Spleen (tissue), 7 donors: ENCODE measurements at regions not wholly inside any gene's neighbourhood (a gene's known extent, or its start where the extent isn't known, plus 50 kb on each side); places are given as distances from the start of the nearest gene placed in this dataset.

ENCODE experiments used
- CTCF ChIP-seq, 11 experiments: fragments of 200-600 bp in 7 of 11; fragments of 450-650 bp in 4 of 11; sonication (generic) in 4 of 11; IDR thresholded peaks in 8 of 11; conservative IDR thresholded peaks in 3 of 11; 1 replicate in 7 of 11; 2 replicates in 4 of 11; pipeline versions ENCODE4 v1.4.0 to v1.8.0; 2016 to 2021; ENCODE audit warnings: antibody characterized with exemption in 11 of 11, inconsistent platforms in 4 of 11, mild to moderate bottlenecking in 1 of 11
- POLR2A ChIP-seq, 3 donors: fragments of 450-650 bp; IDR thresholded peaks; one replicate each; pipeline ENCODE4 v1.5.1; 2017; ENCODE audit warnings: antibody characterized with exemption in 3 of 3, mild to moderate bottlenecking in 1 of 3
- donor health status: DM: no; HTN: no; CAD: no; lungs with moderate emphysema.
- donor health status: DM: no; HTN: no; CAD: no.
- donor health status: DM: no; HTN: no; CAD: no.

- TF ChIP-seq CTCF (IDR thresholded peaks at IDR 0.05 in 8 of 11, conservative IDR thresholded peaks at IDR 0.05 in 3 of 11) (no peak), POLR2A (IDR thresholded peaks at IDR 0.05) (no peak)
Measured at GRCh38 chr11:80610516-80610915, 1169.7 kb upstream of the TENM4 start.
